ENCODE measurements at regions not wholly inside any gene's neighbourhood (a gene's known extent, or its start where the extent isn't known, plus 50 kb on each side); places are given as distances from the start of the nearest gene placed in this dataset.
A peak's percentile ranks its signal among the peaks of the same experiment; 100 is the strongest.
"Not testable (repeated sequence)": the region's sequence is repeated elsewhere in the genome, so short reads cannot be mapped to it uniquely, and the experiment has no call there.

GRCh38 chr9:107584186-107584585 lies 94.6 kb upstream of the KLF4 start:
- H3K27me3 ChIP-seq, result no peaks in the 10 kb centered on the region
- intact Hi-C loops (cut with DNase I; ENCODE audit: low total_unique reads), result no loop called here

GRCh38 chr9:107577140-107577776 lies 87.7 kb upstream of the KLF4 start:
- Histone ChIP-seq H3K4me3 (no peak overlapping the region), H3K27me3 (no peaks in the 10 kb centered on the region), H3K9me3 (no peaks in the 10 kb centered on the region), H3K27ac (no peak overlapping the region), H3K36me3 (no peaks in the 10 kb centered on the region), H3K4me1 (peaks cover 0 to 6% (median 0%) of the 10 kb centered on the region in 4 donors)
- intact Hi-C loops (cut with DNase I; ENCODE audit: low total_unique reads), result no loop called here
- peak in 1 of 2 donors; percentile 19 for DNase-seq
- TF ChIP-seq CTCF (IDR thresholded peaks at IDR 0.05), result no peak

More at GRCh38 chr9:107584186-107584585, 94.6 kb upstream of the KLF4 start:
- Histone ChIP-seq H3K9me3 (no peaks in the 10 kb centered on the region), H3K36me3 (no peaks in the 10 kb centered on the region), H3K27ac (no peak overlapping the region), H3K4me3 (no peak overlapping the region), H3K4me1 (no peaks in the 10 kb centered on the region)
- DNase-seq, result peak in 1 of 2 donors; percentile 1
- TF ChIP-seq CTCF (IDR thresholded peaks at IDR 0.05), result no peak

- intact Hi-C loops (cut with DNase I; ENCODE audit: low total_unique reads), result no loop called here
These were observed 81.6 kb upstream of the KLF4 start for GRCh38 chr9:107571148-107571547.

GRCh38 chr9:107569174-107569573 lies 79.6 kb upstream of the KLF4 start:
- H3K4me1 ChIP-seq, result no peaks in the 10 kb centered on the region
- H3K27ac ChIP-seq, result no peak overlapping the region
- intact Hi-C loops (cut with DNase I; ENCODE audit: low total_unique reads), result no loop called here
- TF ChIP-seq CTCF (IDR thresholded peaks at IDR 0.05), result no peak
- H3K27me3 ChIP-seq, result no peaks in the 10 kb centered on the region
- no peak overlapping the region for H3K4me3 ChIP-seq
- peak in 1 of 2 donors; percentile 20 for DNase-seq
- H3K9me3 ChIP-seq, result no peaks in the 10 kb centered on the region
- H3K36me3 ChIP-seq, result no peaks in the 10 kb centered on the region

More at GRCh38 chr9:107571148-107571547, 81.6 kb upstream of the KLF4 start:
- no peaks in the 10 kb centered on the region for H3K9me3 ChIP-seq
- no peaks in the 10 kb centered on the region for H3K36me3 ChIP-seq
- no peak overlapping the region for H3K4me3 ChIP-seq
- no peak for TF ChIP-seq CTCF (IDR thresholded peaks at IDR 0.05)
- no peaks in the 10 kb centered on the region for H3K27me3 ChIP-seq
- H3K4me1 ChIP-seq, result no peaks in the 10 kb centered on the region
- H3K27ac ChIP-seq, result no peak overlapping the region
- no peak for DNase-seq

- intact Hi-C loops (cut with DNase I; ENCODE audit: low total_unique reads); H3K27me3 ChIP-seq; H3K4me3 ChIP-seq; H3K27ac ChIP-seq; H3K36me3 ChIP-seq; H3K9me3 ChIP-seq; H3K4me1 ChIP-seq: not testable (repeated sequence)
- peak in 1 of 2 donors; percentile 0 for DNase-seq
These were observed 78.8 kb upstream of the KLF4 start for GRCh38 chr9:107568406-107568805.

- intact Hi-C loops (cut with DNase I; ENCODE audit: low total_unique reads), result no loop called here
- Histone ChIP-seq H3K9me3 (no peaks in the 10 kb centered on the region), H3K4me1 (no peaks in the 10 kb centered on the region), H3K36me3 (no peaks in the 10 kb centered on the region), H3K4me3 (no peak overlapping the region), H3K27ac (no peak overlapping the region), H3K27me3 (no peaks in the 10 kb centered on the region)
- no peak for TF ChIP-seq CTCF (IDR thresholded peaks at IDR 0.05)
- no peak for DNase-seq
These were observed 77.9 kb upstream of the KLF4 start for GRCh38 chr9:107567462-107567861.
